ENCODE measurements at regions not wholly inside any gene's neighbourhood (a gene's known extent, or its start where the extent isn't known, plus 50 kb on each side); places are given as distances from the start of the nearest gene placed in this dataset.
"Not testable (repeated sequence)": the region's sequence is repeated elsewhere in the genome, so short reads cannot be mapped to it uniquely, and the experiment has no call there.

GRCh38 chr17:53749178-53749577 lies 73.5 kb upstream of the KIF2B start:
- no peaks in the 10 kb centered on the region for H3K4me1 ChIP-seq (ENCODE audit: insufficient read depth, low read length)
- no peak for DNase-seq
- ATAC-seq (ENCODE audit: poor library complexity): no peak
- no peak overlapping the region for H3K27ac ChIP-seq (ENCODE audit: low read depth in 1 of 2, low read length in 2 of 2)
- H3K27ac Mint-ChIP-seq: no peak overlapping the region
- no peaks in the 10 kb centered on the region for H3K36me3 ChIP-seq (ENCODE audit: insufficient read depth, low read length)
- ChIA-PET POLR2A (no interaction called here), CTCF (no interaction called here)
- H3K27me3 ChIP-seq (ENCODE audit: control insufficient read depth in 1 of 2, insufficient read depth in 2 of 2, low read length in 2 of 2): no peaks in the 10 kb centered on the region
- H3K4me3 Mint-ChIP-seq: no peak overlapping the region
- intact Hi-C loops (cut with DNase I, micrococcal nuclease): no loop called here
- peaks cover 0 to 3% of the 10 kb centered on the region in 2 experiments for H3K9me3 ChIP-seq (ENCODE audit: control insufficient read depth in 1 of 2, insufficient read depth in 1 of 2, low read length in 2 of 2)
- no peaks in the 10 kb centered on the region for H3K27me3 Mint-ChIP-seq
- H3K36me3 Mint-ChIP-seq (ENCODE audit: low read depth): no peaks in the 10 kb centered on the region
- H3K9me3 Mint-ChIP-seq: peaks cover 3% of the 10 kb centered on the region
- no peak overlapping the region for H3K4me3 ChIP-seq (ENCODE audit: low read length)
- no peak for TF ChIP-seq CTCF (IDR thresholded peaks at IDR 0.05)
- H3K4me1 Mint-ChIP-seq (ENCODE audit: low read depth): no peaks in the 10 kb centered on the region

GRCh38 chr17:53748159-53748820 lies 74.4 kb upstream of the KIF2B start:
- H3K27ac Mint-ChIP-seq; H3K9me3 Mint-ChIP-seq; ATAC-seq (ENCODE audit: poor library complexity); H3K4me1 ChIP-seq (ENCODE audit: insufficient read depth, low read length); POLR2A ChIA-PET; intact Hi-C loops (cut with DNase I, micrococcal nuclease); H3K4me1 Mint-ChIP-seq (ENCODE audit: low read depth); H3K36me3 Mint-ChIP-seq (ENCODE audit: low read depth); H3K27me3 ChIP-seq (ENCODE audit: control insufficient read depth in 1 of 2, insufficient read depth in 2 of 2, low read length in 2 of 2); H3K36me3 ChIP-seq (ENCODE audit: insufficient read depth, low read length); H3K4me3 ChIP-seq (ENCODE audit: low read length); CTCF ChIA-PET; H3K27me3 Mint-ChIP-seq; H3K27ac ChIP-seq (ENCODE audit: low read depth in 1 of 2, low read length in 2 of 2); H3K4me3 Mint-ChIP-seq; DNase-seq; H3K9me3 ChIP-seq (ENCODE audit: control insufficient read depth in 1 of 2, insufficient read depth in 1 of 2, low read length in 2 of 2): not testable (repeated sequence)

GRCh38 chr17:53740312-53740711 lies 82.4 kb upstream of the KIF2B start:
- H3K9me3 ChIP-seq (ENCODE audit: control insufficient read depth in 1 of 2, insufficient read depth in 1 of 2, low read length in 2 of 2): peaks cover 3 to 7% of the 10 kb centered on the region in 2 experiments
- no peaks in the 10 kb centered on the region for H3K27me3 ChIP-seq (ENCODE audit: control insufficient read depth in 1 of 2, insufficient read depth in 2 of 2, low read length in 2 of 2)
- no peak for ATAC-seq (ENCODE audit: poor library complexity)
- ChIA-PET CTCF (no interaction called here), POLR2A (no interaction called here)
- TF ChIP-seq CTCF (IDR thresholded peaks at IDR 0.05): no peak
- H3K4me1 ChIP-seq (ENCODE audit: insufficient read depth, low read length): no peaks in the 10 kb centered on the region
- H3K27me3 Mint-ChIP-seq: no peaks in the 10 kb centered on the region
- peaks cover 6% of the 10 kb centered on the region for H3K9me3 Mint-ChIP-seq
- intact Hi-C loops (cut with DNase I, micrococcal nuclease): loop anchor here in 1 of 2 experiments (5.0 kb wide), 1 partner anchor 98 kb away; no protein-coding TSS in a partner anchor
- no peaks in the 10 kb centered on the region for H3K4me1 Mint-ChIP-seq (ENCODE audit: low read depth)
- H3K36me3 Mint-ChIP-seq (ENCODE audit: low read depth): no peaks in the 10 kb centered on the region
- H3K27ac ChIP-seq (ENCODE audit: low read depth in 1 of 2, low read length in 2 of 2): no peak overlapping the region
- no peak overlapping the region for H3K4me3 ChIP-seq (ENCODE audit: low read length)
- H3K27ac Mint-ChIP-seq: no peak overlapping the region
- DNase-seq: no peak
- no peaks in the 10 kb centered on the region for H3K36me3 ChIP-seq (ENCODE audit: insufficient read depth, low read length)
- H3K4me3 Mint-ChIP-seq: no peak overlapping the region
